HepG2 (cell line): ENCODE measurements at regions not wholly inside any gene's neighbourhood (a gene's known extent, or its start where the extent isn't known, plus 50 kb on each side); places are given as distances from the start of the nearest gene placed in this dataset.

Experiments
- ATAC-seq: fragments of 200-7000 bp; cut with Tn5 transposase; 3 replicates; pipeline ENCODE4 v1.9.1; 2020; ENCODE audit warnings: mild to moderate bottlenecking, moderate library complexity
- BruUV-seq: library from RNA; stranded (reverse); fragments of 400-500 nt; replicated peaks from 2 replicates; lab custom pipeline; 2021; lab: Mats Ljungman, UMichigan
- CTCF ChIA-PET: fragments of 300-600 bp; formaldehyde crosslinking; extraction: SDS; loops from one replicate; lab custom pipeline; 2021; ENCODE audit warnings: low total read pairs, inconsistent platforms, low intra/inter-chr PET ratio; lab: Yijun Ruan, JAX
- POLR2A ChIA-PET: fragments of 350-600 bp; sonication (Branson Sonifier 250); formaldehyde crosslinking; loops from one replicate; lab custom pipeline; 2020; ENCODE audit warnings: antibody characterized with exemption, inconsistent platforms; lab: Yijun Ruan, JAX
- DNase-seq: peaks from one replicate; pipeline ENCODE4 v3.0.0-alpha.2; 2015; ENCODE audit warnings: low spot score
- FAIRE-seq: peaks from 3 replicates; lab custom pipeline; 2011; peaks lifted over from hg19 to GRCh38; lab: Jason Lieb, UNC
- H2AFZ ChIP-seq: one replicate; pipeline ENCODE4 v1.6.1; 2011; ENCODE audit warnings: low read length, inconsistent platforms
- H3K27ac ChIP-seq: fragments of 300-600 bp; 3 replicates; pipeline ENCODE4 v1.8.0; 2011; ENCODE audit warnings: mixed run types, mild to moderate bottlenecking, mixed read lengths, low read length, inconsistent platforms; ENCODE audit not compliant: insufficient read depth; ENCODE audit errors: extremely low read length
- H3K27me3 ChIP-seq, 2 experiments: fragments of 200-600 bp in 1 of 2; 2 replicates in 1 of 2; 3 replicates in 1 of 2; pipeline versions ENCODE4 v1.6.0 to v1.8.0; 2011; ENCODE audit warnings: low read length in 2 of 2, mild to moderate bottlenecking in 2 of 2, moderate library complexity in 2 of 2, inconsistent platforms in 1 of 2; ENCODE audit not compliant: insufficient read depth in 2 of 2, control insufficient read depth in 1 of 2
- H3K36me3 ChIP-seq, 2 experiments: fragments of 200-600 bp in 1 of 2; replicated peaks in 1 of 2; 2 replicates in 1 of 2; 3 replicates in 1 of 2; pipeline versions ENCODE4 v1.5.1 to v1.8.0; 2011; ENCODE audit warnings: low read length in 2 of 2, inconsistent platforms in 1 of 2; ENCODE audit not compliant: insufficient read depth in 2 of 2, control insufficient read depth in 1 of 2
- H3K4me1 ChIP-seq: 2 replicates; pipeline ENCODE4 v1.5.1; 2012; ENCODE audit warnings: low read length, inconsistent platforms; ENCODE audit not compliant: insufficient read depth
- H3K4me2 ChIP-seq: 2 replicates; pipeline ENCODE4 v1.6.0; 2011; ENCODE audit warnings: low read depth, low read length, inconsistent platforms
- H3K4me3 ChIP-seq, 3 experiments: fragments of 200-600 bp in 1 of 3; sonication (generic), shearing (Covaris generic) in 1 of 3; replicated peaks in 1 of 3; 2 replicates each; pipeline ENCODE4 v1.5.1; 2011 to 2016; ENCODE audit warnings: low read length in 3 of 3, inconsistent platforms in 2 of 3, low read depth in 2 of 3, mild to moderate bottlenecking in 2 of 3, control low read depth in 1 of 3, mixed read lengths in 1 of 3; ENCODE audit not compliant: insufficient read depth in 1 of 3
- H3K79me2 ChIP-seq: one replicate; pipeline ENCODE4 v1.6.1; 2011; ENCODE audit warnings: low read length, inconsistent platforms; ENCODE audit not compliant: insufficient read depth
- H3K9ac ChIP-seq: 2 replicates; pipeline ENCODE4 v1.6.0; 2011; ENCODE audit warnings: mild to moderate bottlenecking, low read depth, low read length, inconsistent platforms; ENCODE audit not compliant: insufficient read depth
- H3K9me3 ChIP-seq: 2 replicates; pipeline ENCODE4 v1.5.1; 2012; ENCODE audit warnings: mild to moderate bottlenecking, low read length
- H4K20me1 ChIP-seq: 2 replicates; pipeline ENCODE4 v1.6.0; 2011; ENCODE audit warnings: inconsistent platforms, mild to moderate bottlenecking, low read length, moderate library complexity; ENCODE audit not compliant: insufficient read depth
- CHD4 ChIP-seq: fragments of 200-600 bp; sonication (generic); IDR thresholded peaks from 2 replicates; pipeline ENCODE4 v1.7.0; 2017; ENCODE audit warnings: mild to moderate bottlenecking, low read length, borderline replicate concordance
- NFYB ChIP-seq: sonication (generic); formaldehyde crosslinking; IDR thresholded peaks from 2 replicates; pipeline ENCODE4 v1.4.0; 2020; ENCODE audit warnings: missing genetic modification reagents
- PHF8 ChIP-seq: sonication (generic); formaldehyde crosslinking; IDR thresholded peaks from 2 replicates; pipeline ENCODE4 v1.5.0; 2020; ENCODE audit warnings: missing genetic modification reagents
- RBM39 ChIP-seq: fragments of 200-400 bp; formaldehyde crosslinking; IDR thresholded peaks from one replicate; pipeline ENCODE4 v1.6.1; 2018; ENCODE audit warnings: antibody characterized with exemption, mild to moderate bottlenecking, low read depth, low read length; ENCODE audit not compliant: poor library complexity, severe bottlenecking
- SMARCE1 ChIP-seq: fragments of 450-650 bp; IDR thresholded peaks from 2 replicates; pipeline ENCODE4 v1.6.1; 2017; ENCODE audit warnings: borderline replicate concordance
- ZBTB3 ChIP-seq: sonication (generic); formaldehyde crosslinking; IDR thresholded peaks from 2 replicates; pipeline ENCODE4 v1.4.0; 2020; ENCODE audit warnings: low read depth, mild to moderate bottlenecking, moderate library complexity, missing genetic modification reagents, borderline replicate concordance
- ZFP41 ChIP-seq: sonication (generic); formaldehyde crosslinking; IDR thresholded peaks from 2 replicates; pipeline ENCODE4 v1.4.0; 2020; ENCODE audit warnings: mild to moderate bottlenecking, missing genetic modification reagents, borderline replicate concordance
- ZKSCAN8 ChIP-seq: IDR thresholded peaks from 2 replicates; pipeline ENCODE4 v1.6.1; 2016; ENCODE audit warnings: borderline replicate concordance, missing genetic modification reagents, missing compliant biosample characterization
- ZNF235 ChIP-seq: sonication (generic); formaldehyde crosslinking; IDR thresholded peaks from 2 replicates; pipeline ENCODE4 v1.8.1; 2023; ENCODE audit warnings: mild to moderate bottlenecking, missing genetic modification reagents, borderline replicate concordance
- ZNF552 ChIP-seq: sonication (generic); formaldehyde crosslinking; IDR thresholded peaks from 2 replicates; pipeline ENCODE4 v1.9.0; 2022; ENCODE audit warnings: missing genetic modification reagents, mild to moderate bottlenecking, borderline replicate concordance
- ZNF644 ChIP-seq: IDR thresholded peaks from 2 replicates; pipeline ENCODE4 v1.6.1; 2016; ENCODE audit warnings: low read depth
- ZNF672 ChIP-seq: sonication (generic); formaldehyde crosslinking; IDR thresholded peaks from 2 replicates; pipeline ENCODE4 v1.8.1; 2022; ENCODE audit warnings: missing genetic modification reagents
- WGBS: methylation state at CpG from one replicate; pipeline ENCODE4 v1.1.6; 2017; ENCODE audit warnings: low lambda C conversion rate; 5-methylcytosine and 5-hydroxymethylcytosine counted together
- in situ Hi-C: cut with HindIII; loops from 2 replicates; pipeline ENCODE4 v1.10.0; 2017; ENCODE audit warnings: low pct_unique_long_range_greater_than_20kb; ENCODE audit not compliant: extremely low pct_ligation_motif_present
- intact Hi-C: fragments of 100-400 bp; cut with micrococcal nuclease; formaldehyde crosslinking; loops from one replicate; pipeline ENCODE4 v1.10.0; 2022; ENCODE audit not compliant: unreplicated experiment
- TF ChIP-seq, protein P1 (sequence below): sonication (generic); formaldehyde crosslinking; IDR thresholded peaks from 2 replicates; pipeline ENCODE4 v1.4.0; 2020; ENCODE audit warnings: missing genetic modification reagents
- TF ChIP-seq, protein P2 (sequence below): sonication (generic); formaldehyde crosslinking; IDR thresholded peaks from 2 replicates; pipeline ENCODE4 v1.4.0; 2020; ENCODE audit warnings: mild to moderate bottlenecking, missing genetic modification reagents
- TF ChIP-seq, protein P3 (sequence below): sonication (generic); formaldehyde crosslinking; conservative IDR thresholded peaks from 2 replicates; pipeline ENCODE4 v1.8.1; 2023; ENCODE audit warnings: missing genetic modification reagents

DNA sequence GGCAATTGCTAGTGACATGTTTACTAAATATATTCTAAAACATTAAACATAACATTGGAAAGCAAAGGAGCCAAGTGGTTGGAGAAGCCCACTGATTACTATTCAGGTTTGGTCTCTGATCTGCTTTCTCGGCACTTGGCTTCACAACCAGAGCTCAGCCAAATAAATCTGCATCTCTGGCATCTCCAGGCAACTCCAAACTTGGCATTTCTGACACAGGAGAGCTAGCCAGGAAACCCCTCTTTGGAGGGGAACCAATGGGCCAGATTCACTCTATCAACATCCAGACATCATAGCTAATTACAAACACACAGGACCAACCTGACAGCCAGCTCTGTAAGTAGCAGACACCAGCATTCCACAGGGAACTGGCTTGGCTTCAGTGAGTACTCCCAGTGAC is 150.3 kb upstream of the ETAA1 start:
- no peak for TF ChIP-seq ZBTB3
- TF ChIP-seq NFYB: no peak
- TF ChIP-seq, protein P1, sequence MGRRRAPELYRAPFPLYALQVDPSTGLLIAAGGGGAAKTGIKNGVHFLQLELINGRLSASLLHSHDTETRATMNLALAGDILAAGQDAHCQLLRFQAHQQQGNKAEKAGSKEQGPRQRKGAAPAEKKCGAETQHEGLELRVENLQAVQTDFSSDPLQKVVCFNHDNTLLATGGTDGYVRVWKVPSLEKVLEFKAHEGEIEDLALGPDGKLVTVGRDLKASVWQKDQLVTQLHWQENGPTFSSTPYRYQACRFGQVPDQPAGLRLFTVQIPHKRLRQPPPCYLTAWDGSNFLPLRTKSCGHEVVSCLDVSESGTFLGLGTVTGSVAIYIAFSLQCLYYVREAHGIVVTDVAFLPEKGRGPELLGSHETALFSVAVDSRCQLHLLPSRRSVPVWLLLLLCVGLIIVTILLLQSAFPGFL (CRISPR knock-in tag): no peak
- TF ChIP-seq CHD4: no peak
- TF ChIP-seq, protein P2, sequence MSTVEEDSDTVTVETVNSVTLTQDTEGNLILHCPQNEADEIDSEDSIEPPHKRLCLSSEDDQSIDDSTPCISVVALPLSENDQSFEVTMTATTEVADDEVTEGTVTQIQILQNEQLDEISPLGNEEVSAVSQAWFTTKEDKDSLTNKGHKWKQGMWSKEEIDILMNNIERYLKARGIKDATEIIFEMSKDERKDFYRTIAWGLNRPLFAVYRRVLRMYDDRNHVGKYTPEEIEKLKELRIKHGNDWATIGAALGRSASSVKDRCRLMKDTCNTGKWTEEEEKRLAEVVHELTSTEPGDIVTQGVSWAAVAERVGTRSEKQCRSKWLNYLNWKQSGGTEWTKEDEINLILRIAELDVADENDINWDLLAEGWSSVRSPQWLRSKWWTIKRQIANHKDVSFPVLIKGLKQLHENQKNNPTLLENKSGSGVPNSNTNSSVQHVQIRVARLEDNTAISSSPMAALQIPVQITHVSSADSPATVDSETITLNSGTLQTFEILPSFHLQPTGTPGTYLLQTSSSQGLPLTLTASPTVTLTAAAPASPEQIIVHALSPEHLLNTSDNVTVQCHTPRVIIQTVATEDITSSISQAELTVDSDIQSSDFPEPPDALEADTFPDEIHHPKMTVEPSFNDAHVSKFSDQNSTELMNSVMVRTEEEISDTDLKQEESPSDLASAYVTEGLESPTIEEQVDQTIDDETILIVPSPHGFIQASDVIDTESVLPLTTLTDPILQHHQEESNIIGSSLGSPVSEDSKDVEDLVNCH: no peak
- TF ChIP-seq ZNF672 (CRISPR knock-in tag): no peak
- TF ChIP-seq, all 625 proteins: peak for 0
- ChIA-PET CTCF (no interaction called here), POLR2A (no interaction called here)
- no peak for ATAC-seq
- Histone ChIP-seq H3K9me3 (no peaks in the 10 kb centered on the region), H3K27ac (no peak overlapping the region), H3K4me2 (no peak overlapping the region), H3K36me3 (no peaks in the 10 kb centered on the region), H3K4me3 (no peak overlapping the region), H4K20me1 (no peaks in the 10 kb centered on the region), H3K79me2 (no peaks in the 10 kb centered on the region), H2AFZ (no peak overlapping the region), H3K9ac (no peak overlapping the region), H3K27me3 (no peaks in the 10 kb centered on the region), H3K4me1 (no peaks in the 10 kb centered on the region)
- no TSS peak for BruUV-seq
- intact Hi-C loops: no loop called here
- no peak for DNase-seq
- WGBS: 18% methylated on average over 1 of the region's 1 CpG
- in situ Hi-C loops: no loop called here
- FAIRE-seq: no peak

DNA sequence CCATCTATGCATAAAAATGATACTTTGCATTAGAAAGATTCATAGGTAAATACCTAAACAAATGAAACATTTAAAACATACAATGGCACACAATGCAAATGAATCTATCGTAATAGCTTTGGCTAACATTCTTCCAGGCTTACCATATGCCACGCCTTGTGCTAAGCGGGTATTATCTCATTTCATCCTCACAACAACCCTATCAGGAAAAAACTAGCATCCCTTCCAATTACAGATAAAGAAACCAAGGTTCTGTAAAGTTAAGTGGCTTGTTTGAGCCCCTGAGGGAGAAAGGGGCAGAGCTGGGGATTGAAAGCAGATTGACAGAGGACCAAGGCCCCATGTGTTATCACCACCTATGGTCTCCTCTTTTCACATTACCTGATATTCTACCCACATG is 145.4 kb upstream of the ETAA1 start:
- DNase-seq (no peak), ATAC-seq (no peak), FAIRE-seq (no peak)
- Histone ChIP-seq H3K9me3 (no peaks in the 10 kb centered on the region), H3K79me2 (no peaks in the 10 kb centered on the region), H3K27me3 (no peaks in the 10 kb centered on the region), H3K27ac (no peak overlapping the region), H4K20me1 (no peaks in the 10 kb centered on the region), H3K4me1 (no peaks in the 10 kb centered on the region), H3K4me2 (no peak overlapping the region), H3K9ac (no peak overlapping the region), H2AFZ (no peak overlapping the region), H3K36me3 (no peaks in the 10 kb centered on the region), H3K4me3 (no peak overlapping the region)
- POLR2A ChIA-PET: no interaction called here
- CTCF ChIA-PET: no interaction called here
- 39% methylated on average over 3 of the region's 3 CpGs for WGBS
- in situ Hi-C loops: no loop called here
- intact Hi-C loops: no loop called here
- no TSS peak for BruUV-seq
- TF ChIP-seq ZNF672 (CRISPR knock-in tag): no peak
- no peak for TF ChIP-seq ZNF235 (CRISPR knock-in tag)
- TF ChIP-seq ZNF552 (CRISPR knock-in tag): no peak
- TF ChIP-seq SMARCE1: no peak
- no peak for TF ChIP-seq ZNF644 (CRISPR knock-in tag)
- no peak for TF ChIP-seq ZFP41 (CRISPR knock-in tag)
- TF ChIP-seq ZKSCAN8 (CRISPR knock-in tag): no peak
- no peak for TF ChIP-seq RBM39
- TF ChIP-seq PHF8: no peak
- TF ChIP-seq, protein P3, sequence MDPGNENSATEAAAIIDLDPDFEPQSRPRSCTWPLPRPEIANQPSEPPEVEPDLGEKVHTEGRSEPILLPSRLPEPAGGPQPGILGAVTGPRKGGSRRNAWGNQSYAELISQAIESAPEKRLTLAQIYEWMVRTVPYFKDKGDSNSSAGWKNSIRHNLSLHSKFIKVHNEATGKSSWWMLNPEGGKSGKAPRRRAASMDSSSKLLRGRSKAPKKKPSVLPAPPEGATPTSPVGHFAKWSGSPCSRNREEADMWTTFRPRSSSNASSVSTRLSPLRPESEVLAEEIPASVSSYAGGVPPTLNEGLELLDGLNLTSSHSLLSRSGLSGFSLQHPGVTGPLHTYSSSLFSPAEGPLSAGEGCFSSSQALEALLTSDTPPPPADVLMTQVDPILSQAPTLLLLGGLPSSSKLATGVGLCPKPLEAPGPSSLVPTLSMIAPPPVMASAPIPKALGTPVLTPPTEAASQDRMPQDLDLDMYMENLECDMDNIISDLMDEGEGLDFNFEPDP (CRISPR knock-in tag): no peak
